GM12878 (cell line): ENCODE measurements at regions not wholly inside any gene's neighbourhood (a gene's known extent, or its start where the extent isn't known, plus 50 kb on each side); places are given as distances from the start of the nearest gene placed in this dataset.

Source experiments
- ATAC-seq: fragments of 200-7000 bp; cut with Tn5 transposase; 3 replicates; pipeline ENCODE4 v1.9.1; 2020; ENCODE audit warnings: mild to moderate bottlenecking, moderate library complexity
- BruUV-seq: library from RNA; stranded (reverse); fragments of 400-500 nt; replicated peaks from 2 replicates; lab custom pipeline; 2021; lab: Mats Ljungman, UMichigan
- CTCF ChIA-PET: fragments of 300-600 bp; sonication (Branson Sonifier 250); formaldehyde crosslinking; extraction: SDS; loops from one replicate; lab custom pipeline; 2021; ENCODE audit warnings: inconsistent platforms; lab: Yijun Ruan, JAX
- POLR2A ChIA-PET: fragments of 350-600 bp; formaldehyde crosslinking; extraction: SDS; loops from one replicate; lab custom pipeline; 2021; ENCODE audit warnings: inconsistent platforms; lab: Charles Lee
- RAD21 ChIA-PET: fragments of 300-600 bp; sonication (Branson Sonifier 250); formaldehyde crosslinking; loops from one replicate; lab custom pipeline; 2023; ENCODE audit warnings: antibody characterized with exemption; ENCODE audit not compliant: unreplicated experiment; lab: Charles Lee
- SMC1A ChIA-PET: fragments of 300-600 bp; sonication (Branson Sonifier 250); formaldehyde crosslinking; loops from one replicate; lab custom pipeline; 2023; ENCODE audit not compliant: unreplicated experiment, uncharacterized antibody; lab: Charles Lee
- DNase-seq: peaks from one replicate; pipeline ENCODE4 v3.0.0-alpha.2; 2011; ENCODE audit warnings: low read depth, low spot score
- FAIRE-seq: peaks from 3 replicates; lab custom pipeline; 2011; peaks lifted over from hg19 to GRCh38; lab: Jason Lieb, UNC
- H2AFZ ChIP-seq: 2 replicates; pipeline ENCODE4 v1.6.0; 2011; ENCODE audit warnings: low read depth, low read length, control low read depth; ENCODE audit not compliant: control insufficient read depth
- H3K27ac ChIP-seq: 2 replicates; pipeline ENCODE4 v1.5.1; 2011; ENCODE audit warnings: control low read depth; ENCODE audit not compliant: control insufficient read depth, insufficient read depth
- H3K27me3 ChIP-seq, 2 experiments: replicated peaks in 1 of 2; 2 replicates each; pipeline versions ENCODE4 v1.6.0 to v1.6.1; 2011; ENCODE audit warnings: low read length in 1 of 2; ENCODE audit not compliant: control insufficient read depth in 2 of 2, insufficient read depth in 2 of 2
- H3K36me3 ChIP-seq, 2 experiments: 2 replicates each; pipeline ENCODE4 v1.5.1; 2011; ENCODE audit warnings: low read length in 1 of 2; ENCODE audit not compliant: control insufficient read depth in 2 of 2, insufficient read depth in 2 of 2
- H3K4me1 ChIP-seq: 2 replicates; pipeline ENCODE4 v1.6.1; 2011; ENCODE audit warnings: mild to moderate bottlenecking, low read length, moderate library complexity, mixed read lengths; ENCODE audit not compliant: control insufficient read depth, insufficient read depth
- H3K4me2 ChIP-seq: 2 replicates; pipeline ENCODE4 v1.6.0; 2011; ENCODE audit warnings: control low read depth; ENCODE audit not compliant: control insufficient read depth, insufficient read depth
- H3K4me3 ChIP-seq: fragments of 200-600 bp; sonication (generic); 2 replicates; pipeline ENCODE4 v1.5.1; 2016
- H3K79me2 ChIP-seq: 2 replicates; pipeline ENCODE4 v1.6.0; 2011; ENCODE audit warnings: low read length; ENCODE audit not compliant: control insufficient read depth, insufficient read depth
- H3K9ac ChIP-seq: 2 replicates; pipeline ENCODE4 v1.8.0; 2011; ENCODE audit warnings: low read length, control low read depth, mixed read lengths; ENCODE audit not compliant: control insufficient read depth, insufficient read depth
- H3K9me3 ChIP-seq: replicated peaks from 3 replicates; pipeline ENCODE4 v1.5.1; 2011; ENCODE audit warnings: mild to moderate bottlenecking, low read length; ENCODE audit not compliant: control insufficient read depth, insufficient read depth
- H4K20me1 ChIP-seq: 2 replicates; pipeline ENCODE4 v1.6.0; 2011; ENCODE audit not compliant: control insufficient read depth, insufficient read depth
- BACH1 ChIP-seq: fragments of 450-650 bp; IDR thresholded peaks from 2 replicates; pipeline ENCODE4 v1.6.1; 2017; ENCODE audit warnings: mild to moderate bottlenecking, borderline replicate concordance
- BCL11A ChIP-seq: IDR thresholded peaks from 2 replicates; pipeline ENCODE4 v1.6.1; 2011; ENCODE audit warnings: low read depth, low read length
- CHD1 ChIP-seq: IDR thresholded peaks from 2 replicates; pipeline ENCODE4 v1.6.1; 2012; ENCODE audit warnings: low read depth, low read length, improper control_type of control experiment
- CREB1 ChIP-seq: IDR thresholded peaks from 2 replicates; pipeline ENCODE4 v1.6.1; 2012; ENCODE audit warnings: low read depth, mild to moderate bottlenecking, inconsistent platforms
- GABPA ChIP-seq: IDR thresholded peaks from 2 replicates; pipeline ENCODE4 v1.6.1; 2014; ENCODE audit warnings: antibody characterized with exemption, low read depth, mild to moderate bottlenecking, inconsistent platforms
- GATAD2B ChIP-seq: fragments of 450-650 bp; conservative IDR thresholded peaks from 2 replicates; pipeline ENCODE4 v1.6.1; 2017; ENCODE audit warnings: low read depth, mild to moderate bottlenecking, moderate library complexity
- LARP7 ChIP-seq: fragments of 450-650 bp; IDR thresholded peaks from 2 replicates; pipeline ENCODE4 v1.6.1; 2017; ENCODE audit warnings: mild to moderate bottlenecking
- RAD51 ChIP-seq: fragments of 450-650 bp; IDR thresholded peaks from 2 replicates; pipeline ENCODE4 v1.6.1; 2016; ENCODE audit warnings: moderate library complexity, mild to moderate bottlenecking, inconsistent platforms
- RFX5 ChIP-seq: IDR thresholded peaks from 2 replicates; pipeline ENCODE4 v1.6.1; 2011; ENCODE audit warnings: low read depth, low read length, improper control_type of control experiment
- SMAD1 ChIP-seq: fragments of 450-650 bp; IDR thresholded peaks from 2 replicates; pipeline ENCODE4 v1.6.1; 2018; ENCODE audit warnings: mild to moderate bottlenecking, low read depth; ENCODE audit not compliant: partially characterized antibody
- TCF12 ChIP-seq: IDR thresholded peaks from 2 replicates; pipeline ENCODE4 v1.6.1; 2011; ENCODE audit warnings: low read depth, mild to moderate bottlenecking, low read length
- TCF3 ChIP-seq: IDR thresholded peaks from 2 replicates; pipeline ENCODE4 v1.6.1; 2012; ENCODE audit warnings: low read depth, mild to moderate bottlenecking, low read length, borderline replicate concordance; ENCODE audit not compliant: insufficient read depth
- ZNF207 ChIP-seq: fragments of 450-650 bp; IDR thresholded peaks from 2 replicates; pipeline ENCODE4 v1.6.1; 2014; ENCODE audit warnings: antibody characterized with exemption, mild to moderate bottlenecking, borderline replicate concordance
- WGBS: methylation state at CpG from one replicate; pipeline ENCODE4 v1.1.6; 2016; ENCODE audit warnings: low lambda C conversion rate; ENCODE audit not compliant: insufficient replicate concordance, insufficient coverage; ENCODE audit errors: missing lambda C conversion rate; 5-methylcytosine and 5-hydroxymethylcytosine counted together
- in situ Hi-C: fragments of 300-500 bp; cut with MboI; formaldehyde crosslinking; loops from 9 replicates; pipeline ENCODE4 v1.14.3; 2018; ENCODE audit warnings: mixed read lengths
- intact Hi-C: fragments of 100-400 bp; cut with micrococcal nuclease; formaldehyde crosslinking; loops from one replicate; pipeline ENCODE4 v1.14.2; 2022; ENCODE audit not compliant: unreplicated experiment
- TF ChIP-seq, protein P1 (sequence below): IDR thresholded peaks from 2 replicates; pipeline ENCODE4 v1.6.1; 2012; ENCODE audit warnings: mild to moderate bottlenecking, low read depth, low read length
- TF ChIP-seq, protein P2 (sequence below): fragments of 450-650 bp; IDR thresholded peaks from 2 replicates; pipeline ENCODE4 v1.6.1; 2017; ENCODE audit warnings: antibody characterized with exemption, mild to moderate bottlenecking, moderate library complexity
- TF ChIP-seq, protein P3 (sequence below): fragments of 450-650 bp; IDR thresholded peaks from 2 replicates; pipeline ENCODE4 v1.6.1; 2017; ENCODE audit warnings: mild to moderate bottlenecking, moderate library complexity

DNA sequence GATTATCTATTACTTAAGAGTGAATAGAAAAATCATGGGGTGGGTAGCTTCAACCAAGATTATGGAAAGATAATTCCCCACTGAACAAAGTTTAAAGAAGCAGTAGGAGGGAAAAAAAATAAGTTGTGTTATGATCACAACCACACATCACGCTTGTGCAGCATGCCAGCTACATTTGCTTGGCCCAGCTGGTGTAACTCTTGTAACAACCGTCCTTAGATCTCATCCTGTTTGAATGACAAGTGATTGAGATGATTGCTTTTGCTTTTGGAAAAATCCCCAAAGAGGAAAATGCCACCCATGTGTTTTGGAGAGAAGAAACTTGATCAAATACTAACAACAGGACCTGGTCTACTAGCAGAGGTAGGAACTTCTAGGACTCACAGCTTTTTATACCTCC lies 107.6 kb upstream of the KIF2A start:
- intact Hi-C loops: no loop called here
- ChIA-PET POLR2A (interaction anchor here (0.5 kb wide), 1 partner anchor 159 kb away, joined by 3 read pairs; no protein-coding TSS in a partner anchor), SMC1A (no interaction called here), RAD21 (no interaction called here), CTCF (no interaction called here)
- WGBS: 5% methylated on average over 2 of the region's 2 CpGs
- no peaks in the 10 kb centered on the region for H3K36me3 ChIP-seq
- H3K4me1 ChIP-seq: no peaks in the 10 kb centered on the region
- no TSS peak for BruUV-seq
- H3K9ac ChIP-seq: no peak overlapping the region
- H3K79me2 ChIP-seq: no peaks in the 10 kb centered on the region
- H4K20me1 ChIP-seq: no peaks in the 10 kb centered on the region
- DNase-seq (no peak), FAIRE-seq (no peak), ATAC-seq (no peak)
- no peak overlapping the region for H3K27ac ChIP-seq
- in situ Hi-C loops: no loop called here
- H3K9me3 ChIP-seq: no peaks in the 10 kb centered on the region; the same call in 2 of the 3 replicates
- H3K27me3 ChIP-seq: 0 out of 4 replicates have a peak, but pooled peaks cover 0 to 2% of the 10 kb centered on the region in 2 experiments
- H3K4me3 ChIP-seq: no peak overlapping the region
- TF ChIP-seq BCL11A: no peak
- no peak for TF ChIP-seq CREB1
- TF ChIP-seq, protein P1, sequence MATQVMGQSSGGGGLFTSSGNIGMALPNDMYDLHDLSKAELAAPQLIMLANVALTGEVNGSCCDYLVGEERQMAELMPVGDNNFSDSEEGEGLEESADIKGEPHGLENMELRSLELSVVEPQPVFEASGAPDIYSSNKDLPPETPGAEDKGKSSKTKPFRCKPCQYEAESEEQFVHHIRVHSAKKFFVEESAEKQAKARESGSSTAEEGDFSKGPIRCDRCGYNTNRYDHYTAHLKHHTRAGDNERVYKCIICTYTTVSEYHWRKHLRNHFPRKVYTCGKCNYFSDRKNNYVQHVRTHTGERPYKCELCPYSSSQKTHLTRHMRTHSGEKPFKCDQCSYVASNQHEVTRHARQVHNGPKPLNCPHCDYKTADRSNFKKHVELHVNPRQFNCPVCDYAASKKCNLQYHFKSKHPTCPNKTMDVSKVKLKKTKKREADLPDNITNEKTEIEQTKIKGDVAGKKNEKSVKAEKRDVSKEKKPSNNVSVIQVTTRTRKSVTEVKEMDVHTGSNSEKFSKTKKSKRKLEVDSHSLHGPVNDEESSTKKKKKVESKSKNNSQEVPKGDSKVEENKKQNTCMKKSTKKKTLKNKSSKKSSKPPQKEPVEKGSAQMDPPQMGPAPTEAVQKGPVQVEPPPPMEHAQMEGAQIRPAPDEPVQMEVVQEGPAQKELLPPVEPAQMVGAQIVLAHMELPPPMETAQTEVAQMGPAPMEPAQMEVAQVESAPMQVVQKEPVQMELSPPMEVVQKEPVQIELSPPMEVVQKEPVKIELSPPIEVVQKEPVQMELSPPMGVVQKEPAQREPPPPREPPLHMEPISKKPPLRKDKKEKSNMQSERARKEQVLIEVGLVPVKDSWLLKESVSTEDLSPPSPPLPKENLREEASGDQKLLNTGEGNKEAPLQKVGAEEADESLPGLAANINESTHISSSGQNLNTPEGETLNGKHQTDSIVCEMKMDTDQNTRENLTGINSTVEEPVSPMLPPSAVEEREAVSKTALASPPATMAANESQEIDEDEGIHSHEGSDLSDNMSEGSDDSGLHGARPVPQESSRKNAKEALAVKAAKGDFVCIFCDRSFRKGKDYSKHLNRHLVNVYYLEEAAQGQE: no peak
- TF ChIP-seq GABPA: no peak
- TF ChIP-seq GATAD2B: no peak
- TF ChIP-seq, protein P2, sequence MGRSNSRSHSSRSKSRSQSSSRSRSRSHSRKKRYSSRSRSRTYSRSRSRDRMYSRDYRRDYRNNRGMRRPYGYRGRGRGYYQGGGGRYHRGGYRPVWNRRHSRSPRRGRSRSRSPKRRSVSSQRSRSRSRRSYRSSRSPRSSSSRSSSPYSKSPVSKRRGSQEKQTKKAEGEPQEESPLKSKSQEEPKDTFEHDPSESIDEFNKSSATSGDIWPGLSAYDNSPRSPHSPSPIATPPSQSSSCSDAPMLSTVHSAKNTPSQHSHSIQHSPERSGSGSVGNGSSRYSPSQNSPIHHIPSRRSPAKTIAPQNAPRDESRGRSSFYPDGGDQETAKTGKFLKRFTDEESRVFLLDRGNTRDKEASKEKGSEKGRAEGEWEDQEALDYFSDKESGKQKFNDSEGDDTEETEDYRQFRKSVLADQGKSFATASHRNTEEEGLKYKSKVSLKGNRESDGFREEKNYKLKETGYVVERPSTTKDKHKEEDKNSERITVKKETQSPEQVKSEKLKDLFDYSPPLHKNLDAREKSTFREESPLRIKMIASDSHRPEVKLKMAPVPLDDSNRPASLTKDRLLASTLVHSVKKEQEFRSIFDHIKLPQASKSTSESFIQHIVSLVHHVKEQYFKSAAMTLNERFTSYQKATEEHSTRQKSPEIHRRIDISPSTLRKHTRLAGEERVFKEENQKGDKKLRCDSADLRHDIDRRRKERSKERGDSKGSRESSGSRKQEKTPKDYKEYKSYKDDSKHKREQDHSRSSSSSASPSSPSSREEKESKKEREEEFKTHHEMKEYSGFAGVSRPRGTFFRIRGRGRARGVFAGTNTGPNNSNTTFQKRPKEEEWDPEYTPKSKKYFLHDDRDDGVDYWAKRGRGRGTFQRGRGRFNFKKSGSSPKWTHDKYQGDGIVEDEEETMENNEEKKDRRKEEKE: no peak
- no peak for TF ChIP-seq LARP7
- TF ChIP-seq BACH1: no peak
- no peak for TF ChIP-seq TCF12
- TF ChIP-seq ZNF207: no peak
- TF ChIP-seq, protein P3, sequence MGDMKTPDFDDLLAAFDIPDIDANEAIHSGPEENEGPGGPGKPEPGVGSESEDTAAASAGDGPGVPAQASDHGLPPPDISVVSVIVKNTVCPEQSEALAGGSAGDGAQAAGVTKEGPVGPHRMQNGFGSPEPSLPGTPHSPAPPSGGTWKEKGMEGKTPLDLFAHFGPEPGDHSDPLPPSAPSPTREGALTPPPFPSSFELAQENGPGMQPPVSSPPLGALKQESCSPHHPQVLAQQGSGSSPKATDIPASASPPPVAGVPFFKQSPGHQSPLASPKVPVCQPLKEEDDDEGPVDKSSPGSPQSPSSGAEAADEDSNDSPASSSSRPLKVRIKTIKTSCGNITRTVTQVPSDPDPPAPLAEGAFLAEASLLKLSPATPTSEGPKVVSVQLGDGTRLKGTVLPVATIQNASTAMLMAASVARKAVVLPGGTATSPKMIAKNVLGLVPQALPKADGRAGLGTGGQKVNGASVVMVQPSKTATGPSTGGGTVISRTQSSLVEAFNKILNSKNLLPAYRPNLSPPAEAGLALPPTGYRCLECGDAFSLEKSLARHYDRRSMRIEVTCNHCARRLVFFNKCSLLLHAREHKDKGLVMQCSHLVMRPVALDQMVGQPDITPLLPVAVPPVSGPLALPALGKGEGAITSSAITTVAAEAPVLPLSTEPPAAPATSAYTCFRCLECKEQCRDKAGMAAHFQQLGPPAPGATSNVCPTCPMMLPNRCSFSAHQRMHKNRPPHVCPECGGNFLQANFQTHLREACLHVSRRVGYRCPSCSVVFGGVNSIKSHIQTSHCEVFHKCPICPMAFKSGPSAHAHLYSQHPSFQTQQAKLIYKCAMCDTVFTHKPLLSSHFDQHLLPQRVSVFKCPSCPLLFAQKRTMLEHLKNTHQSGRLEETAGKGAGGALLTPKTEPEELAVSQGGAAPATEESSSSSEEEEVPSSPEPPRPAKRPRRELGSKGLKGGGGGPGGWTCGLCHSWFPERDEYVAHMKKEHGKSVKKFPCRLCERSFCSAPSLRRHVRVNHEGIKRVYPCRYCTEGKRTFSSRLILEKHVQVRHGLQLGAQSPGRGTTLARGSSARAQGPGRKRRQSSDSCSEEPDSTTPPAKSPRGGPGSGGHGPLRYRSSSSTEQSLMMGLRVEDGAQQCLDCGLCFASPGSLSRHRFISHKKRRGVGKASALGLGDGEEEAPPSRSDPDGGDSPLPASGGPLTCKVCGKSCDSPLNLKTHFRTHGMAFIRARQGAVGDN: no peak
- TF ChIP-seq TCF3: no peak
- no peak for TF ChIP-seq SMAD1
- no peak for TF ChIP-seq RFX5
- TF ChIP-seq RAD51: no peak
- no peak for TF ChIP-seq CHD1
- H3K4me2 ChIP-seq: no peak overlapping the region
- no peak overlapping the region for H2AFZ ChIP-seq
